SJSA1 (cell line): ENCODE measurements at regions not wholly inside any gene's neighbourhood (a gene's known extent, or its start where the extent isn't known, plus 50 kb on each side); places are given as distances from the start of the nearest gene placed in this dataset.

Experiments
- DNase-seq, 2 experiments: peaks; one replicate each; pipeline ENCODE4 v3.0.0-alpha.2; 2015 to 2020; ENCODE audit warnings: low spot score in 2 of 2, low read depth in 1 of 2
- H3K27ac ChIP-seq: fragments of 250-450 bp; sonication (Bioruptor Pico); 2 replicates; pipeline ENCODE4 v1.5.1; 2020; ENCODE audit warnings: mild to moderate bottlenecking, moderate library complexity
- H3K27me3 ChIP-seq: fragments of 250-450 bp; sonication (Bioruptor Pico); replicated peaks from 2 replicates; pipeline ENCODE4 v1.5.1; 2020; ENCODE audit warnings: mild to moderate bottlenecking, moderate library complexity
- H3K36me3 ChIP-seq: fragments of 250-450 bp; sonication (Bioruptor Pico); 2 replicates; pipeline ENCODE4 v1.5.1; 2020; ENCODE audit warnings: mild to moderate bottlenecking
- H3K4me1 ChIP-seq: fragments of 250-450 bp; sonication (Bioruptor Pico); replicated peaks from 2 replicates; pipeline ENCODE4 v1.6.1; 2021; ENCODE audit warnings: mild to moderate bottlenecking
- H3K4me3 ChIP-seq: fragments of 250-450 bp; sonication (Bioruptor Pico); 2 replicates; pipeline ENCODE4 v1.5.1; 2020; ENCODE audit warnings: mild to moderate bottlenecking
- H3K9me3 ChIP-seq: fragments of 250-450 bp; sonication (Bioruptor Pico); replicated peaks from 2 replicates; pipeline ENCODE4 v1.5.1; 2020; ENCODE audit warnings: mild to moderate bottlenecking

DNA sequence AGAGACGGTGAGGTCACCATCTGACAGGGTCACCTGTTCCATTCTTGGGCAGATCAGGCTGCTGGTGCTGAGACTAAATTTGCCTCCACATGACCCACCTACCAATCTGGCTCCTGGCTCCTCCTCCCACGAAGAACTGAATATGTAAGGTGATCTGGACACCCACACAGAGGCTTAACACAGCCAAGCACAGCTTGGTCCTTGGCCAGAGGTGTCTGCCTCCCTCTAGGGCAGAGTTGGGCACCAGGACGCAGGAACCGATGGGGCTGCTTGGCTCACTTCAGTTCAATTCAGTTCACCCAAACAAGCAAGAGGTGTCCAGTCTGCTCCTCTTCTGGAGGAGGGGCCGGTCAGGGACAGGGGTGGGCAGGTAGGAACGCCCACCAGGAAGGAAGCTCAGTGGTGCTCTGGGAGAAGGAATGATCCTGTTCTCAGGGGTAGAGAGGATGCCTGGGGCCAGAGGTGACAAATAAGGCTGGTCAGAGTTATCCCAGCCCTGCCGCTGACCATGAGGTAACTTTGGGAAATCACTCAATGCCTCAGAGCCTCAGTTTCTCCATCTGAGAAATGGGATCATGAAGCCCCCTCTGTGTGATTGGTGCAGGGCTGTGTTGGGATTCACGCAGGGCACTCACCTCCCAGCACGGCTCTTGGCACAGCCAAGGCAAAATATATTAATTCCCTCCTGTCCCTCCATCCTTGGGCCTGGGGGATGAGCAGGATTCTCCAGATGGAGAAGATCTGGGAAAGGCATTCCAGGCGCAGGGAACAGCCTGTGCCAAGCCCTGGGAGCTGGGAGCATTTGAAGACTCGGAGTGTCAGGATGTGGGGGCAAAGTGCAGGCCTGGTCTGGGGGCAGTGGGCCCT lies 284.5 kb downstream of the PTPRU start:
- Histone ChIP-seq H3K4me3 (no peak overlapping the region), H3K27me3 (no peaks in the 10 kb centered on the region; the same call in 1 of the 2 replicates), H3K9me3 (no peaks in the 10 kb centered on the region)

DNA sequence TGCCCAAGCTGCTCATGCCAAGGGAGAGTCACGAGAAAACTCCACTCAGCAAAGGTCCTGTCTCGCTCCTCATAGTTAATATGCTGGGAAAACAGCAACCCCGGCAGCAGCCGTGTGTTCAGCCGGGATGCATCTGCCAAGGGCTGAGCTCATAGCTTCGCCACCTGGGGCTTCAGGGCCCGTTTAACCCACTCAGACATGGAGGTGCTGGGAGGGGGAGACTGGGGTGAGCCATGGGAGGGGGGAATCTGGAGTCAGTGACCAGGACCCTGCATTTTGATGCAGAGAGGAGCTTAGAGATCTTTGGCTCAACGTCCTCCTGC lies 283.4 kb downstream of the PTPRU start:
- peak in 1 of 2 experiments; percentile 19 for DNase-seq
- H3K27ac ChIP-seq: no peak overlapping the region
- no peaks in the 10 kb centered on the region for H3K36me3 ChIP-seq
- H3K4me3 ChIP-seq: no peak overlapping the region
- no peaks in the 10 kb centered on the region for H3K9me3 ChIP-seq
- H3K4me1 ChIP-seq: no peaks in the 10 kb centered on the region
- H3K27me3 ChIP-seq: peaks cover 3% of the 10 kb centered on the region; the same call in 1 of the 2 replicates

More for the DNA sequence above, 284.5 kb downstream of the PTPRU start:
- peak in 1 of 2 experiments; percentile 26 for DNase-seq
- Histone ChIP-seq H3K36me3 (no peaks in the 10 kb centered on the region), H3K27ac (no peak overlapping the region), H3K4me1 (no peaks in the 10 kb centered on the region)

DNA sequence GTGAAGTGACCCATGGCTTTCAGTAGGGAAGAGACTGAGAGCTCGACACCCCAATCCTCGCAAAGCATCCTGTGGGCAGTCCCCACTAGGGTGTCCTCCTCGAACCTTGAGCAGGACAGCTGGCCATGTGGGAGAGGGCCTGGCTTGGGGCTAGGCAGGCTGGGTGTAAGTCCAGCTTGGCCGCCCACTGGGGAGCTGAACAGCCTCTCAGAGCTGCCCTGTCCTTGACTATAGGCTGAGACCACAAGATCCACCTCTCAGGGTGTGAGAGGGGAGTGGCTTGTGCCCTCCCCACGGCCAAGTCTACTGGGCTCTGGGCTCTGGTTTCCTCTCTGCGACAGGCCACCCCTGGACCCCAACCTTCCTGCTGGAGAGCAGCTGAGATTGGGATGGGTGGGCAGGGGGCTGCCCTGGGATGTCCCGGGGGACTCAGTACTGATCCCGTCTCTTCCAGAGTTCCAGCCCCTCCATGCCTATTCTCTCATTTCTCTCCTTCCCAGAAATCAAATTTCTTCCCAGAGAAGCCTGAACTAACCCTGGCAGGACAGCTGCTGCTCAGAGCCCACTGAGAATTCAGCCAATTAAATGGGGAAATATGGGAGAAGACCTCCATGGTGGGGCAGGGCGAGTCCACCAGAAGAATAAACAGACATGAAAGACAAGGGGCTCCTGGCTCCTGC lies 282.9 kb downstream of the PTPRU start:
- H3K4me1 ChIP-seq: no peaks in the 10 kb centered on the region
- H3K27me3 ChIP-seq: peaks cover 5% of the 10 kb centered on the region; the same call in 1 of the 2 replicates
- H3K27ac ChIP-seq: no peak overlapping the region
- no peak overlapping the region for H3K4me3 ChIP-seq
- H3K9me3 ChIP-seq: no peaks in the 10 kb centered on the region
- DNase-seq: peak in 1 of 2 experiments; percentile 32
- H3K36me3 ChIP-seq: no peaks in the 10 kb centered on the region

DNA sequence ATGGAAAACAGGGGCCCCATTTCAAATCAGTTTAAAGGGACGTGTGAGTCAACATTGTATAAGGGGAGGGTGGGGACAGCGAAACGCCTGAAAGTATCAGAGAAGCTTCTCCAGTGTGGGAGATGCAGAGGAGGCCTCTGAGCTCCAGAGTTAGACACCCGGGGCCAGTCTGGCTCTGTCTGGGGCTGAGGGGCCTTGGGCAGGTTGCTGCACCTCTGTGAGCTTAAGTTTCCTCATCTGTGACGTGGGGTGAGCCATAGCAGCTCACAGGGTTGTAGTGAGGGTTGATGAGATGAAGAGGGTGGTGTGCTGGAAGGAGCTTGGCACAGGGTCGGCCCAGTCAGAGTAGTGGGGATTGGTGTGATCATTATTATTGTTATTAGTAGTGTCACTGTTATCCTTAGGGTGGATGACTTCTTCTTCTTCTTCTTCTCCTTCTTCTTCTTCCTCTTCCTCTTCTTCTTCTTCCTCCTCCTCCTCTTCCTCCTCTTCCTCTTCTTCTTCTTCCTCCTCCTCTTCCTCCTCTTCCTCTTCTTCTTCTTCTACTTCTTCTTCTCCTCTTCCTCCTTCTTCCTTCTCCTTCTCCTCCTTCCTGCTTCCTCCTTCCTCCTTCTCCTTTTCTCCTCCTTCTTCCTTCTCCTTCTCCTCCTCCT lies 282.0 kb downstream of the PTPRU start:
- no peaks in the 10 kb centered on the region for H3K4me1 ChIP-seq
- H3K27me3 ChIP-seq: peaks cover 5% of the 10 kb centered on the region; the same call in 1 of the 2 replicates
- no peaks in the 10 kb centered on the region for H3K36me3 ChIP-seq
- H3K27ac ChIP-seq: no peak overlapping the region
- peak in 1 of 2 experiments; percentile 26 for DNase-seq
- H3K4me3 ChIP-seq: no peak overlapping the region
- H3K9me3 ChIP-seq: peaks cover 2% of the 10 kb centered on the region; the same call in 1 of the 2 replicates

DNA sequence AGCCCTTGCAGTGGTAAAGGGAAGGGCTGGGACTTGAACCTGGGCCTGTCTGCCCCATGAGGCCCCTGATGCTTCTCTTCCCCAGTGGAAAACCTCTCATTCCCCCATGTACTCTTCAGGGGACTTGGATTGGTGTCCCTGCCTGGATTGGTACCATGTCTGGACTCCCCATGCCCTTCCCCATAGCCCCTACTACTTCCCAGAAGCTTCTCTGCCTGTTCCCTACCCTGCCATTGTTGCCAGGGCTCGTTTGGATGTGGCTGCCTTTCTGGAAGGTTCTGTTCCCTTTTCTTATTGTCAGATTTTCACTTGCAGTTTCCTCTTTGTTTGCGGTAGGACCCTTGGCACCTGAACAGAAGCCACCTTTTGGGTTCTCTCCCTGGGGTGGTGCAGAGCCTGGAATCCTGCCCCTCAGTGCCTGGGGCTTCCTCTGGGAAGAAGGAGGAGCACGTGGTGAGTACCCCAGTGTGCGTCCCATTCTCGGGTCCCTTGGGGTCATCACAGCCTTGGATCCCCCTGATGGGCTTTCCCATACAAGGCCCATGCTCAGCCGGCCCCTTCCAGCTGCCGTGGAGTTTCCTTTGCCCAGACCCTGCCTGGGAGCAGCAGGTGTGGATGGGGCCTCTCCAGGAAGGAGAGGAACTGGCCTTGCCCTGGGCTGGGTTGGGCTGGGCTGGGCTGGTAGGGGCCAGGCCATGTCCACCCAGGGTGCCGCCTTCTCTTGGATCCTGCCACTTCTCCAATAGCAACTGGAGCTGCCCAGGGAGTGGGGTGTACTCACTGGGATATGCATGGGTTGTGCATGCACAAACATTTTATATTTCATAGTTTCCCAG lies 281.1 kb downstream of the PTPRU start:
- peak in 1 of 2 experiments; percentile 35 for DNase-seq

DNA sequence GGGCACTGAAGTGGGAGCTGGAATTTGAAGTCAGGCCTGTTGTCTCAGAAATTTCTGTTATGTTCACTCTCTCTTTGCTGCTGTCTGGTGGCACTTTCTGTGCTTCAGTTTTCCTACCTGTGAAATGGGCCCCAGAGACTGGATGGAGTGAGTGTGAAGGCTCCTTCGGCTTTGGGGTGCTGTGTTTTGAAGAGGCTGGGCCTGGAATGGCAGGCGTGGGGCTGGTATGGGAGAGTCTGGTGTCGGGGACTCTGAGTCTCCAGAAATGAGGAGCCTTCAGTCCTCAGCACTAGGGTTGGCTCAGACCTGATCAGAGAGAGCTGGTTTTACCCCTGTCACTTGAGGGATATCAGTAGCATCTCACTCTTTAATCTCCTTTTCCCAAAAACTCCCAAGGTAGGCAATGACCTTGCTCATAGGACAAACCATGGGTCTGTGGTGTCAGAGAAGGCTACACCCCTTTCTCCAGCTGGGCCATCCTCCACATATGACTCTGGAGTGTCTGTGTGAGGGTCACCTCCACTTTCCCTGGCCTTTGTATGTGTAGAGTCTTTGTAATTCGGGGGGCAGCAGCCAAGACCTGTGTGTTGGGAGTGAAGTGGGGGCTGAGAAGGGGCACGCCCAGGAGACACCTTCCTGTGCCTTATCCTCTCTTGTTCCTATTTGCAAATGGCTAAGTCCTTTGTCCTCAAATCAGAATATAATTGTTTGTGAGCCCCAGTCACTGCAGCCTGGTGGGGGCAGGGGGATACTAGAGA lies 279.9 kb downstream of the PTPRU start:
- peak in 1 of 2 experiments; percentile 30 for DNase-seq
- Histone ChIP-seq H3K9me3 (peaks cover 2% of the 10 kb centered on the region; the same call in 1 of the 2 replicates), H3K27me3 (peaks cover 5% of the 10 kb centered on the region; the same call in 1 of the 2 replicates), H3K36me3 (no peaks in the 10 kb centered on the region), H3K4me3 (no peak overlapping the region), H3K4me1 (no peaks in the 10 kb centered on the region), H3K27ac (no peak overlapping the region)

More for the DNA sequence above, 281.1 kb downstream of the PTPRU start:
- Histone ChIP-seq H3K4me3 (no peak overlapping the region), H3K27me3 (peaks cover 5% of the 10 kb centered on the region; the same call in 1 of the 2 replicates), H3K27ac (no peak overlapping the region), H3K9me3 (peaks cover 2% of the 10 kb centered on the region; the same call in 1 of the 2 replicates), H3K4me1 (no peaks in the 10 kb centered on the region), H3K36me3 (no peaks in the 10 kb centered on the region)

DNA sequence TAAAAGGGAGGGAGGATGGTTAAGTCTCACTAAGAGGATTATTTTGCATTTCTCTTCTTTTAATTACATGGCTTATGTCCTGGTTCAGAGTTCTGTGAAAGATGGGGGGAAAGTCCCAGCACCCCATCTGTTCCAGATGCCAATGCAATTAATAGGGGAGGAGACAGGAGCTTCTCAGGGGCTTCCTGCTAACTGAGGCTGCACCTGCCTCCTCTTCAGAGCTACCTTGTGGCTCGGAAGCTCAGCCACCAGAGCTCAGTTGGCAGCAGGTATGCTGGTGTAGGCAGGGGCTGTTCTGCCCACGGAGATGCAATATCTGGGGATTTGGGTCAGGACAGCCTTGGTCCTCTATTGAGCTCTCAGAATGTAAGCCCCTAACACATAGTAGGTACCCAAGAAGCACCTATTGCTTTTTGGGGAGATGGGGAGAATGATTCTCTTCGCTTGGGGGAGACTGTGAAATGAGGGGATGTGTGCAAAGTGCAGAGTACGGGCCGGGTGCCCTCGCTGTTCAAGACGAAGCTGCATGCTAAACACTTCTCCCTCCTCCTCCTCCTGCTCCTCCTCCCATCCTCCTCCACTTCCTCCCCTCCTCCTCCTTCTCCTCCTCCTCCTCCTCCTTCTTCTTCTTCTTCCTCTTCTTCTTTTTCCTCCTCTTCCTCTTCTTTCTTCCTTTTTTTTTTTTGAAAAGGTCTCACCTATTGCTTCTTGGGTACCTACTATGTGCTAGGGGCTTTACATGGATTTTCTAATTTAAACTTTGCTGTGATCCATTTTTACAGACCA lies 279.0 kb downstream of the PTPRU start:
- Histone ChIP-seq H3K4me1 (no peaks in the 10 kb centered on the region), H3K27me3 (peaks cover 6% of the 10 kb centered on the region; the same call in 1 of the 2 replicates), H3K36me3 (no peaks in the 10 kb centered on the region), H3K27ac (no peak overlapping the region), H3K9me3 (peaks cover 2% of the 10 kb centered on the region; the same call in 1 of the 2 replicates), H3K4me3 (no peak overlapping the region)
- DNase-seq: peak in 1 of 2 experiments; percentile 28

DNA sequence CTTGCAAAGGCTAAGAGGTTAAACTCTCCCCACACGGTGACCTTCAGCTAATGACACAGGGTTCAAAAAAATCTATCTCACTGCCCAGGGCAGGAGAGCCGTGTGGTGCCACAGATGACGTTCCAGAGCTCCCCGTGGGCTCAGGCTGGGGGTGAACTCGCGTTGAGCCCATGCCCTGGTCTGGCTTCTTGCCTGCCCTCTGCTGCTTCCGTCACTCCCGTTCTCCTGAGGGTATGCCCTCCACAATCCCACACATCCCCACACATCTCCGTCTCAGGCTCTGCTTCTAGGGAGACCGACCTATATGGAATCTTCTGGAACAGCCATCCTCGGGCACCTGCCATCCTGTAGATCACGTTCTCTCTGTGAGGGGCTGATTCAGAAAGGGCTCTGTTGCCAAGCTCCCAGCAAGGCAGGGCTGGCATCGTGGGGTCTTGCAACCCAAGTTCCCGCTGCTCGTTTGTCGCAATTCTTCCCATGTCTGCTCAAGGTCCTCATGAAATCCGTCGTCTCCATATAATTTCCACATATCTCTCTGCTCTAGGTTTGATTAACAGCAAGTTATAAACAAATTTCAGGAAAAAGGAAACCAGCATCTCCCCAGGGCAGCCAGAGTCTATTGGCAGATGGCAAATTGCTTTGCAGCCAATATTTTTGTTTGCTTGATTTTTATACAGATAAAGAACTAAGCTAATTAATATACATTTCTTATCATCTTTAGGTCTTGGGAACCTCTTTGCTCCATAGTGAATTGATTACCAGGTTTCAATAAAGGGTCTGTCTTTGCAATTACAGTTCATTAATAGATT lies 278.2 kb downstream of the PTPRU start:
- H3K4me1 ChIP-seq: no peaks in the 10 kb centered on the region
- no peak for DNase-seq
- no peak overlapping the region for H3K27ac ChIP-seq
- H3K9me3 ChIP-seq: peaks cover 2% of the 10 kb centered on the region; the same call in 1 of the 2 replicates
- no peak overlapping the region for H3K4me3 ChIP-seq
- H3K36me3 ChIP-seq: no peaks in the 10 kb centered on the region
- H3K27me3 ChIP-seq: peaks cover 12% of the 10 kb centered on the region

DNA sequence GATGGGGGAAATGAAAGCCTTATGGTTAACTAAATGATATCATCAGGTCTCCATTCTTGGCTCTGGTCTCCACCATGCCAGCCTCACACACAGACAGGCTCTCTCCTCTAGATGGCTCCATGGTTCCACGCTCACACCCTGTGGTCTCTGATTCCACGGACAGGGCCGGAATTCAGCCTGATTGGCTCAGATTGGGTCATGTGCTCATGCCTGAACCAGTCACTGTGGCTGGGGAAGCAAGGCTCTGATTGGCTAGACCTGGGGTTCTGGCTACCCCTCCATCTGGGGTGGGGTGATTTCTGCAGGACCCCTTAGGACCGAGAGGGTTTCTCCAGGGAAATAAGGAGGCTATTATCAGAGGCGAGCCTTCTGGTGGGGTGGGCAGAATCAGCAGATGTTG lies 277.0 kb downstream of the PTPRU start:
- no peak overlapping the region for H3K27ac ChIP-seq
- no peak overlapping the region for H3K4me3 ChIP-seq
- peaks cover 12% of the 10 kb centered on the region for H3K27me3 ChIP-seq
- DNase-seq: peak; percentile 19 to 54
- peaks cover 2% of the 10 kb centered on the region; the same call in 1 of the 2 replicates for H3K9me3 ChIP-seq
- no peaks in the 10 kb centered on the region for H3K36me3 ChIP-seq
- no peaks in the 10 kb centered on the region for H3K4me1 ChIP-seq

DNA sequence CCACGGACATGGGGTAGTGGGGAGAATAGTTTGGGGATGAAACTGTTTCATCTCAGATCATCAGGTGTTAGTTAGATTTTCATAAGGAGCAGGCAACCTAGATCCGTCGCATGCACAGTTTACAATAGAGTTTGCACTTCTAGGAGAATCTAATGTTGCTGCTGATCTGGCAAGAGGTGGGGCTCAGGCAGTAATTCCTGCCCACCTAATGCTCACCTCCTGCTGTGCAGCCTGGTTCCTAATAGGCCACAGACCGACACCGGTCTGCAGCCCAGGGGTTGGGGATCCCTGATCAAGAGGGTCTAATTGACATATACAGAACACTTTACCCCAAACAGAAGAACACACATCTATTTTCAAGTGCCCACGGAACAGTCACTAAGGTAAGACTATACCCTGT lies 275.1 kb downstream of the PTPRU start:
- peaks cover 2% of the 10 kb centered on the region; the same call in 1 of the 2 replicates for H3K9me3 ChIP-seq
- H3K4me3 ChIP-seq: no peak overlapping the region
- DNase-seq: peak in 1 of 2 experiments; percentile 7
- H3K4me1 ChIP-seq: no peaks in the 10 kb centered on the region
- H3K27me3 ChIP-seq: peaks cover 12% of the 10 kb centered on the region
- no peak overlapping the region for H3K27ac ChIP-seq
- no peaks in the 10 kb centered on the region for H3K36me3 ChIP-seq

DNA sequence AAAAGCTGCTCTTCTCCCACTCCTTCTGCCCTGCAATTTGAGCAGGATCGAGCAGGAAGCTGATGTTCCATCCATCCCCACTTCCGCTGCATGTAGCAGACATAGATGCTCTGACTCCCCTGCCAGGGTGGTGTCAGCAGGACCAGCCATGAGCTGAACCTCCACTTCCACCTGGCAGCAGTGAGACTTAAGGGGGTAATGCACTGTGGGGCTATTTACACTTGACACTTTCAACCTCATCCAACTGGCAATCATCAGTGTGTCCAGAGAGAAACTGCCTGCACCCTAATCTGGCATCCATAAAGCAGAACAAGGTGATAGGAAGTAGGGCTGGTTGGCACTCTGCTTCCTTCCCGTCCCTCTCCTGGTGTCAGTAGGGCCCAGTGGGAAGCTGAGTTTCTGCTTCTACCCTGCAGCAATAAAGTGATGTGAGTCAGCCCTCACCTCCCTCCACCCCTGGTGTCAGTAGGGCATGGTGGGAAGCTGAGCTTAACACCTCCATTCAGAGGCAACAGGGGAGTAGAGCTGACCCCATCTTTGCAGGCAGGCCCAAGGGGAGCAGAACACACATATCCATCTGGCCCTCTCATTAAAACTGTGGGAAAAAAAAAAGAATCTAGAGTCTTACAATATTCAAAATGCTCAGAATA lies 272.3 kb downstream of the PTPRU start:
- peak in 1 of 2 experiments; percentile 16 for DNase-seq
- H3K36me3 ChIP-seq: no peaks in the 10 kb centered on the region
- H3K4me3 ChIP-seq: no peak overlapping the region
- H3K4me1 ChIP-seq: no peaks in the 10 kb centered on the region
- peaks cover 7% of the 10 kb centered on the region for H3K27me3 ChIP-seq
- H3K27ac ChIP-seq: no peak overlapping the region
- peaks cover 2% of the 10 kb centered on the region; the same call in 1 of the 2 replicates for H3K9me3 ChIP-seq
